ENCODE measurements at regions not wholly inside any gene's neighbourhood (a gene's known extent, or its start where the extent isn't known, plus 50 kb on each side); places are given as distances from the start of the nearest gene placed in this dataset.
"Not testable (repeated sequence)": the region's sequence is repeated elsewhere in the genome, so short reads cannot be mapped to it uniquely, and the experiment has no call there.

DNA sequence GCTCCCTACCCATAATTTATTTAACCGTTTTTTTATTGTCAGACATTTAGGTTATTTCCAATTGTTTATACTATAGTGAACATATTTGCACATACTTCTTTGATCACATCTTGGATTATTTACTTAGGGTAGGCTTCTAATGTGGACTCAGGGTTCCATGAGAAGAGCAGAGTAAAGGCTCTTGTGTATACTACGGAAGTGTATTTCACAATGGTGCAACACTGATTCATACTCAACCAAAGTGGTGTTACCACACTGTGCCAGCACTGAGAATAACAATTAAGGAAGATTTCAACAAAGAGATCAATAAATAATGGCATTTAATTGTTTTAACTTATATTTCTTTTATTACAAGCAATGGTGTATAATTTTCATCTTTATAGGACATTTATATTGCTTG, 251.2 kb downstream of the ZNF326 start:
- 92 to 95% (median 95%) methylated on average over 2 of the region's 2 CpGs for WGBS, 3 donors
- DNase-seq (no peak), ATAC-seq (no peak)
- TF ChIP-seq, protein P1, sequence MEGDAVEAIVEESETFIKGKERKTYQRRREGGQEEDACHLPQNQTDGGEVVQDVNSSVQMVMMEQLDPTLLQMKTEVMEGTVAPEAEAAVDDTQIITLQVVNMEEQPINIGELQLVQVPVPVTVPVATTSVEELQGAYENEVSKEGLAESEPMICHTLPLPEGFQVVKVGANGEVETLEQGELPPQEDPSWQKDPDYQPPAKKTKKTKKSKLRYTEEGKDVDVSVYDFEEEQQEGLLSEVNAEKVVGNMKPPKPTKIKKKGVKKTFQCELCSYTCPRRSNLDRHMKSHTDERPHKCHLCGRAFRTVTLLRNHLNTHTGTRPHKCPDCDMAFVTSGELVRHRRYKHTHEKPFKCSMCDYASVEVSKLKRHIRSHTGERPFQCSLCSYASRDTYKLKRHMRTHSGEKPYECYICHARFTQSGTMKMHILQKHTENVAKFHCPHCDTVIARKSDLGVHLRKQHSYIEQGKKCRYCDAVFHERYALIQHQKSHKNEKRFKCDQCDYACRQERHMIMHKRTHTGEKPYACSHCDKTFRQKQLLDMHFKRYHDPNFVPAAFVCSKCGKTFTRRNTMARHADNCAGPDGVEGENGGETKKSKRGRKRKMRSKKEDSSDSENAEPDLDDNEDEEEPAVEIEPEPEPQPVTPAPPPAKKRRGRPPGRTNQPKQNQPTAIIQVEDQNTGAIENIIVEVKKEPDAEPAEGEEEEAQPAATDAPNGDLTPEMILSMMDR (IDR thresholded peaks at IDR 0.05): no peak
- no peaks in the 10 kb centered on the region for H3K27me3 ChIP-seq (ENCODE audit: insufficient read depth in 3 of 3, low read length in 2 of 3)
- H3K36me3 ChIP-seq (ENCODE audit: insufficient read depth in 1 of 2, low read depth in 1 of 2): no peaks in the 10 kb centered on the region
- intact Hi-C loops (cut with DNase I): no loop called here
- no peak overlapping the region for H3K4me3 ChIP-seq
- H3K9me3 ChIP-seq: no peaks in the 10 kb centered on the region
- no peaks in the 10 kb centered on the region for H3K4me1 ChIP-seq
- H3K27ac ChIP-seq: no peak overlapping the region

DNA sequence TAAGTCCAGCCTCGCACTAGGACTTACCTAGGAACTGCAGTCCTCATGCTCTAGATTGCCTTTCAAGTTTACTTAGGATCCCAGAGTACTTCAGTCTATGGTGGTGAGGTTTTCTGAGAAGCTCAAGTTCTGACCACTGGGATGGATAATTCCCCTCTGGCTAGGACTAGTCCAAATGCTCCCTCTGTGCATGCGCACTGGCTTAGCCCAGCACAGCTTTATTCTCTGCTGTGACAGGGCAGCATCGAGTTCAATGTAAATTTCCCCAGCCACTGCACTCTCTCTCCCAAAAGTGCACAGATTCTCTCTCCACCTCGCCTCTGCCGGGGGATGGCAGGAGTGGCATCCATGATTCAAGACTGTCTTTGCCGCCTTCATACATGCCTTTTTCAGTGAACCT, 241.6 kb downstream of the ZNF326 start:
- 91 to 93% (median 92%) methylated on average over 6 of the region's 6 CpGs for WGBS, 3 donors
- intact Hi-C loops (cut with DNase I): no loop called here
- no peak for DNase-seq
- no peak for ATAC-seq
- Histone ChIP-seq H3K9me3 (no peaks in the 10 kb centered on the region), H3K4me1 (no peaks in the 10 kb centered on the region), H3K27me3 (ENCODE audit: insufficient read depth in 3 of 3, low read length in 2 of 3) (no peaks in the 10 kb centered on the region), H3K36me3 (ENCODE audit: insufficient read depth in 1 of 2, low read depth in 1 of 2) (no peaks in the 10 kb centered on the region), H3K27ac (no peak overlapping the region), H3K4me3 (no peak overlapping the region)
- TF ChIP-seq, protein P1 (IDR thresholded peaks at IDR 0.05): no peak

DNA sequence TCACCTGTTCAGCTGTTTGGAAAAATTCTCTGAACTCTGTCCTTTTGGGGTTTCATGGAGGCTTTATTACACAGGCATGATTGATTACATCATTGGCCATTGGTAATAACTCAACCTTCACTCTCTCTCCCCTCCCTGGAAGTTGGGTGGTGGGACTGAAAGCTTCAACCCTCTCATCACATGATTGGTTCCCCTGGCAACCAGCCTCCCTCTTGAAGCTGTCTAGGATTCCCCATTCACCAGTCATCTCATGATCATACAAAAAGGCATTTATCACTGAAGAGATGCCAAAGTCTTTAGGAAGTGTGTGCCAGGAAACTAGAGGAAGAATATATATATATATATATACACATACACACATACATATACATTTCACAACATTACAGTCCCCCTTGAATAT, 228.5 kb downstream of the ZNF326 start:
- no peak overlapping the region for H3K27ac ChIP-seq
- H3K9me3 ChIP-seq: no peaks in the 10 kb centered on the region
- no peaks in the 10 kb centered on the region for H3K36me3 ChIP-seq (ENCODE audit: insufficient read depth in 1 of 2, low read depth in 1 of 2)
- ATAC-seq: no peak
- H3K27me3 ChIP-seq (ENCODE audit: insufficient read depth in 3 of 3, low read length in 2 of 3): no peaks in the 10 kb centered on the region
- no peaks in the 10 kb centered on the region for H3K4me1 ChIP-seq
- no peak for DNase-seq
- H3K4me3 ChIP-seq: no peak overlapping the region
- intact Hi-C loops (cut with DNase I): no loop called here
- TF ChIP-seq, protein P1 (IDR thresholded peaks at IDR 0.05): no peak

DNA sequence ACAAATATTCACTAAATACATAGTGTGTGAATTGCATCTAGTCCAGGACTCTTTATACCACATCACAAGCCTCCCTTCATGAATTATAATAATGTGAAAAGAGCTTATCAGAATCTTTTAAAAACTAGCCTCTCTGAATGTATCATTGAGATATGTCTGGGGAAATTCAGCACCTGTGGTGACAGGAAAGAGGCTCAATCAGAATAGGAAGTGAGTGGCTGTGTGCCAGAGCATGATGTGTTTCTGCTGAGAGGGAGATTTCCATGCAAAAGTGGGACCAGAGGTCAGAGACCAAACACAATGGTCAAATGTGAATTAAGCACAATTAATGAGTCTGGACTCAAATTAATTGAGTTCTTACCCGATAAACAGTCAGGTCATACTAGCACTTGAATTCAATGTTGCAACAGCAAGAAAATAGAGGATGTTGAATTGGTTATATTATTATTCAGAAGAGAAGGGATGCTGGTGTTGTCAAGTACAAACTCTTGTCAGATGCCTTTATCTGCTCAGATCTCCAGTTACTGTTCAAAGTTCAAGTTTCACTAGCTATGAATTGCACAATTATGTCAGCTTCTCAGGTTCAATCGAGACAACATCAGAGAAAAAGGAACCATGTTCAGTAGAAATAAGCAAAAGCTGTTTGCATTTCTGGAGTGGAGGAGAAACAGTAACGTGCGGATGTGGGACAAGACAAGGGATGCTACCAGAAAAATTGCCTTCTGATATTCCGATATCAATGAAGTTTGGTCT, 226.2 kb downstream of the ZNF326 start:
- DNase-seq (no peak), ATAC-seq (no peak)
- intact Hi-C loops (cut with DNase I): no loop called here
- TF ChIP-seq, protein P1 (IDR thresholded peaks at IDR 0.05): no peak
- WGBS, 3 donors: 73 to 80% (median 73%) methylated on average over 5 of the region's 5 CpGs
- Histone ChIP-seq H3K27ac (no peak overlapping the region), H3K9me3 (no peaks in the 10 kb centered on the region), H3K4me1 (no peaks in the 10 kb centered on the region), H3K27me3 (ENCODE audit: insufficient read depth in 3 of 3, low read length in 2 of 3) (no peaks in the 10 kb centered on the region), H3K36me3 (ENCODE audit: insufficient read depth in 1 of 2, low read depth in 1 of 2) (no peaks in the 10 kb centered on the region), H3K4me3 (no peak overlapping the region)

DNA sequence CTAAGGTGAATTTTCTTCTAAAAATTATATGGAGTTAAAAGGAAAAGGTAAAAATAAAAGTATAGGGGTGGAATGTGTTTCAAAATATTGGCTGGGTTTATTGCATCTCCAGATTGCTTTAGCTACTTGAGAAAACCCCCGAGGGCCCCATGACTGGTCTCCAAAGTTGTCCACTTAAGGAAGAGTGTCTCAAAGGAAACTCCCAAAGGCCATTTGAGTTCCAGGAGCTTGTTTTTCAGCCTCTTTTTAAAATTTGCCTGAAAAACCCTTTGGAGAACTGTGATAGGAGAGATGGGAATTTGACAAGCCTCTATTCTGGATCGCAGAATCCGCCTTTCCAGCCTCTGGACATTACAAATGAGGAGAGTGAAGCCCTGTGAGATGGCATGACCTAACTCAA, 225.6 kb downstream of the ZNF326 start:
- Histone ChIP-seq H3K4me1 (no peaks in the 10 kb centered on the region), H3K27me3 (ENCODE audit: insufficient read depth in 3 of 3, low read length in 2 of 3) (no peaks in the 10 kb centered on the region), H3K9me3 (no peaks in the 10 kb centered on the region), H3K36me3 (ENCODE audit: insufficient read depth in 1 of 2, low read depth in 1 of 2) (no peaks in the 10 kb centered on the region), H3K27ac (no peak overlapping the region), H3K4me3 (no peak overlapping the region)
- TF ChIP-seq, protein P1 (IDR thresholded peaks at IDR 0.05): no peak
- no peak for DNase-seq
- ATAC-seq: no peak
- intact Hi-C loops (cut with DNase I): no loop called here
- WGBS, 3 donors: 68 to 70% (median 69%) methylated on average over 3 of the region's 3 CpGs

DNA sequence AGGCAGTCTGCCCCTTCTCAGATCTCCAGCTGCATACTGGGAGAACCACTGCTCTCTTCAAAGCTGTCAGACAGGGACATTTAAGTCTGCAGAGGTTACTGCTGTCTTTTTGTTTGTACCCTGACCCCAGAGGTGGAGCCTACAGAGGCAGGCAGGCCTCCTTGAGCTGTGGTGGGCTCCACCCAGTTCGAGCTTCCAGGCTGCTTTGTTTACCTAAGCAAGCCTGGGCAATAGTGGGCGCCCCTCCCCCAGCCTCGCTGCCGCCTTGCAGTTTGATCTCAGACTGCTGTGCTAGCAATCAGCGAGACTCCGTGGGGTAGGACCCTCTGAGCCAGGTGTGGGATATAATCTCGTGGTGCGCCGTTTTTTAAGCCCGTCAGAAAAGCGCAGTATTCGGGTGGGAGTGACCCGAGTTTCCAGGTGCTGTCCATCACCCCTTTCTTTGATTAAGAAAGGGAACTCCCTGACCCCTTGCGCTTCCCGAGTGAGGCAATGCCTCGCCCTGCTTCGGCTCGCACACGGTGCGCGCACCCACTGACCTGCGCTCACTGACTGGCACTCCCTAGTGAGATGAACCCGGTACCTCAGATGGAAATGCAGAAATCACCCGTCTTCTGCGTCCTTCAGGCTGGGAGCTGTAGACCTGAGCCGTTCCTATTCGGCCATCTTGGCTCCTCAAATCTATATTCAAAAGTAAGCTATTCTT, 224.4 kb downstream of the ZNF326 start:
- H3K4me3 ChIP-seq; H3K27ac ChIP-seq; H3K4me1 ChIP-seq; H3K36me3 ChIP-seq (ENCODE audit: insufficient read depth in 1 of 2, low read depth in 1 of 2); intact Hi-C loops (cut with DNase I); ATAC-seq; H3K27me3 ChIP-seq (ENCODE audit: insufficient read depth in 3 of 3, low read length in 2 of 3); DNase-seq; H3K9me3 ChIP-seq: not testable (repeated sequence)
- 77 to 94% (median 80%) methylated on average over 19 to 27 of the region's 27 CpGs for WGBS, 3 donors
